ENCODE measurements at regions not wholly inside any gene's neighbourhood (a gene's known extent, or its start where the extent isn't known, plus 50 kb on each side); places are given as distances from the start of the nearest gene placed in this dataset.

DNA sequence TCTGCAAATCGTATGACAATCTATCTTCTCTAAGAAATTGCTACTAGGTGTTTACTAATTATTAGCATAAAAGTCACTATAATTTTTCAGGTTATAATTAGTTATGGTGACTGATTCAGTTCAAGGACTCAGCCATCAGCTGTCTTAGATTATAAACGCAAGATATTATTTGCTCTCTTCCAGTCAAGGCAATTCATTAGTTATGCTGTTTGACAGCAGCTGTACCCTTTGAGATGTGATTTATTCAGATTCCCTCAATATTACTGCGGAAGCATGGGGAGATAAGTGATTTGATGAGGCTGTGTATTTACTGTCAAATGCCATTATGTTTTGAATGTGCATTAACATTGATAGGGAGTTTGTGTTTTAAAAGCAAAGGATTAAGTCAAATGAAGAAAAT, 558.9 kb upstream of the FSIP2 start:
- no peaks in the 10 kb centered on the region for H3K4me1 ChIP-seq (ENCODE audit: control insufficient read depth, extremely low read depth, insufficient read depth, low read length)
- TF ChIP-seq, protein P1, sequence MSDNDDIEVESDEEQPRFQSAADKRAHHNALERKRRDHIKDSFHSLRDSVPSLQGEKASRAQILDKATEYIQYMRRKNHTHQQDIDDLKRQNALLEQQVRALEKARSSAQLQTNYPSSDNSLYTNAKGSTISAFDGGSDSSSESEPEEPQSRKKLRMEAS (IDR thresholded peaks at IDR 0.05; ENCODE audit: insufficient read depth, insufficient read length), result no peak
- TF ChIP-seq MYC (IDR thresholded peaks at IDR 0.05; ENCODE audit: low read depth, low read length) (no peak), JUN (IDR thresholded peaks at IDR 0.05; ENCODE audit: borderline replicate concordance, insufficient read depth, insufficient read length, low read depth) (no peak), GATA2 (IDR thresholded peaks at IDR 0.05; ENCODE audit: insufficient read depth, insufficient read length, low read depth, low read length) (no peak), POLR2A (IDR thresholded peaks at IDR 0.05; ENCODE audit: low read depth, low read length) (no peak), FOS (IDR thresholded peaks at IDR 0.05; ENCODE audit: borderline replicate concordance, insufficient read depth, low read length) (no peak), EZH2 (IDR thresholded peaks at IDR 0.05; ENCODE audit: borderline replicate concordance, low read depth, low read length, severe bottlenecking) (no peak), POLR2AphosphoS5 (IDR thresholded peaks at IDR 0.05; ENCODE audit: insufficient read depth, low read depth, low read length) (no peak)
- TF ChIP-seq, protein P2, sequence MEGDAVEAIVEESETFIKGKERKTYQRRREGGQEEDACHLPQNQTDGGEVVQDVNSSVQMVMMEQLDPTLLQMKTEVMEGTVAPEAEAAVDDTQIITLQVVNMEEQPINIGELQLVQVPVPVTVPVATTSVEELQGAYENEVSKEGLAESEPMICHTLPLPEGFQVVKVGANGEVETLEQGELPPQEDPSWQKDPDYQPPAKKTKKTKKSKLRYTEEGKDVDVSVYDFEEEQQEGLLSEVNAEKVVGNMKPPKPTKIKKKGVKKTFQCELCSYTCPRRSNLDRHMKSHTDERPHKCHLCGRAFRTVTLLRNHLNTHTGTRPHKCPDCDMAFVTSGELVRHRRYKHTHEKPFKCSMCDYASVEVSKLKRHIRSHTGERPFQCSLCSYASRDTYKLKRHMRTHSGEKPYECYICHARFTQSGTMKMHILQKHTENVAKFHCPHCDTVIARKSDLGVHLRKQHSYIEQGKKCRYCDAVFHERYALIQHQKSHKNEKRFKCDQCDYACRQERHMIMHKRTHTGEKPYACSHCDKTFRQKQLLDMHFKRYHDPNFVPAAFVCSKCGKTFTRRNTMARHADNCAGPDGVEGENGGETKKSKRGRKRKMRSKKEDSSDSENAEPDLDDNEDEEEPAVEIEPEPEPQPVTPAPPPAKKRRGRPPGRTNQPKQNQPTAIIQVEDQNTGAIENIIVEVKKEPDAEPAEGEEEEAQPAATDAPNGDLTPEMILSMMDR (IDR thresholded peaks at IDR 0.05; ENCODE audit: extremely low read depth in 1 of 2, insufficient read depth in 1 of 2, low read depth in 1 of 2, low read length in 2 of 2), result no peak
- no peaks in the 10 kb centered on the region for H3K9me1 ChIP-seq (replicated peaks; ENCODE audit: control insufficient read depth, extremely low read depth, insufficient read depth, low read length)
- FAIRE-seq (no peak), DNase-seq (ENCODE audit: low read depth, low spot score) (no peak)
- dilution Hi-C loops (cut with MboI; ENCODE audit: extremely low pct_ligation_motif_present, low sequenced_read_pairs) (no loop called here), intact Hi-C loops (cut with micrococcal nuclease) (no loop called here)
- no peak overlapping the region for H3K9ac ChIP-seq (replicated peaks; ENCODE audit: extremely low read depth, insufficient read depth, low read length)
- H3K4me3 ChIP-seq (replicated peaks in 1 of 3; ENCODE audit: insufficient read depth in 1 of 3, low read depth in 1 of 3, low read length in 3 of 3), result no peak overlapping the region
- H4K20me1 ChIP-seq (replicated peaks; ENCODE audit: control insufficient read depth, extremely low read depth, insufficient read depth, low read length), result no peaks in the 10 kb centered on the region
- H3K9me3 ChIP-seq (replicated peaks; ENCODE audit: control insufficient read depth, insufficient read depth, low read length), result no peaks in the 10 kb centered on the region
- H2AFZ ChIP-seq (ENCODE audit: low read depth, low read length), result no peak overlapping the region
- H3K36me3 ChIP-seq (ENCODE audit: control insufficient read depth in 2 of 2, extremely low read depth in 1 of 2, insufficient read depth in 2 of 2, low read length in 2 of 2), result no peaks in the 10 kb centered on the region
- CTCF ChIA-PET, result no interaction called here
- no peak overlapping the region for H3K4me2 ChIP-seq (ENCODE audit: insufficient read depth, low read length)
- no peak overlapping the region for H3K27ac ChIP-seq (ENCODE audit: insufficient read depth, low read depth, low read length)
- POLR2A ChIA-PET, result no interaction called here
- no TSS peak for BruUV-seq (replicated peaks)
- H3K79me2 ChIP-seq (ENCODE audit: control insufficient read depth, insufficient read depth, low read length), result no peaks in the 10 kb centered on the region
- no peaks in the 10 kb centered on the region for H3K27me3 ChIP-seq (ENCODE audit: control insufficient read depth in 2 of 2, insufficient read depth in 2 of 2, low read length in 2 of 2)

All from endothelial cell of umbilical vein (primary cell).